Esophagus squamous epithelium (tissue), 5 donors: ENCODE measurements at regions not wholly inside any gene's neighbourhood (a gene's known extent, or its start where the extent isn't known, plus 50 kb on each side); places are given as distances from the start of the nearest gene placed in this dataset.
A peak's percentile ranks its signal among the peaks of the same experiment; 100 is the strongest.
"Not testable (repeated sequence)": the region's sequence is repeated elsewhere in the genome, so short reads cannot be mapped to it uniquely, and the experiment has no call there.

Experiments used
- DNase-seq: peaks from one replicate; lab custom pipeline; 2025; lab: John Stamatoyannopoulos, UW
- H3K27ac ChIP-seq, 4 donors: fragments of 200-600 bp; sonication (generic); one replicate each; pipeline ENCODE4 v1.5.1; 2016 to 2019; ENCODE audit warnings: mild to moderate bottlenecking in 1 of 4
- H3K27me3 ChIP-seq, 4 donors: fragments of 200-600 bp; sonication (generic); 1 replicate in 3 of 4; 2 replicates in 1 of 4; pipeline versions ENCODE4 v1.5.1 to v1.6.0; 2017 to 2021; ENCODE audit warnings: antibody characterized with exemption in 1 of 4
- H3K36me3 ChIP-seq, 3 donors: fragments of 200-600 bp; sonication (generic); one replicate each; pipeline ENCODE4 v1.5.1; 2016 to 2019
- H3K4me1 ChIP-seq, 3 donors: fragments of 200-600 bp; sonication (generic); one replicate each; pipeline ENCODE4 v1.5.1; 2017 to 2019
- H3K4me3 ChIP-seq, 4 donors: fragments of 200-600 bp; sonication (generic); 1 replicate in 3 of 4; 2 replicates in 1 of 4; pipeline ENCODE4 v1.5.1; 2016 to 2019; ENCODE audit warnings: mild to moderate bottlenecking in 2 of 4, moderate library complexity in 1 of 4
- H3K9me3 ChIP-seq, 3 donors: fragments of 200-600 bp; sonication (generic); one replicate each; pipeline ENCODE4 v1.5.1; 2016 to 2019
- POLR2A ChIP-seq, 4 donors: fragments of 450-650 bp; IDR thresholded peaks; one replicate each; pipeline ENCODE4 v1.6.1; 2017; ENCODE audit warnings: antibody characterized with exemption in 4 of 4, mild to moderate bottlenecking in 4 of 4, moderate library complexity in 3 of 4
- WGBS, 2 donors: methylation state at CpG; one replicate each; pipeline ENCODE4 v1.1.5; 2018; 5-methylcytosine and 5-hydroxymethylcytosine counted together
- intact Hi-C: fragments of 100-400 bp; cut with DNase I; formaldehyde crosslinking; loops from one replicate; pipeline ENCODE4 v1.15.0; 2022
- TF ChIP-seq, protein P1 (sequence below), 6 experiments: fragments of 450-650 bp in 4 of 6; fragments of 200-600 bp in 2 of 6; sonication (generic) in 2 of 6; IDR thresholded peaks; one replicate each; pipeline ENCODE4 v1.5.1; 2016 to 2019; ENCODE audit warnings: antibody characterized with exemption in 6 of 6, mild to moderate bottlenecking in 4 of 6, moderate library complexity in 4 of 6
- donor health status: DM: yes; HTN: yes; CAD: no.

GRCh38 chr13:76672420-76672819 is 213.8 kb downstream of the KCTD12 start:
- TF ChIP-seq, protein P1, sequence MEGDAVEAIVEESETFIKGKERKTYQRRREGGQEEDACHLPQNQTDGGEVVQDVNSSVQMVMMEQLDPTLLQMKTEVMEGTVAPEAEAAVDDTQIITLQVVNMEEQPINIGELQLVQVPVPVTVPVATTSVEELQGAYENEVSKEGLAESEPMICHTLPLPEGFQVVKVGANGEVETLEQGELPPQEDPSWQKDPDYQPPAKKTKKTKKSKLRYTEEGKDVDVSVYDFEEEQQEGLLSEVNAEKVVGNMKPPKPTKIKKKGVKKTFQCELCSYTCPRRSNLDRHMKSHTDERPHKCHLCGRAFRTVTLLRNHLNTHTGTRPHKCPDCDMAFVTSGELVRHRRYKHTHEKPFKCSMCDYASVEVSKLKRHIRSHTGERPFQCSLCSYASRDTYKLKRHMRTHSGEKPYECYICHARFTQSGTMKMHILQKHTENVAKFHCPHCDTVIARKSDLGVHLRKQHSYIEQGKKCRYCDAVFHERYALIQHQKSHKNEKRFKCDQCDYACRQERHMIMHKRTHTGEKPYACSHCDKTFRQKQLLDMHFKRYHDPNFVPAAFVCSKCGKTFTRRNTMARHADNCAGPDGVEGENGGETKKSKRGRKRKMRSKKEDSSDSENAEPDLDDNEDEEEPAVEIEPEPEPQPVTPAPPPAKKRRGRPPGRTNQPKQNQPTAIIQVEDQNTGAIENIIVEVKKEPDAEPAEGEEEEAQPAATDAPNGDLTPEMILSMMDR (IDR thresholded peaks at IDR 0.05) = no peak
- no peak for TF ChIP-seq POLR2A (IDR thresholded peaks at IDR 0.05)
- no peak for DNase-seq
- no peaks in the 10 kb centered on the region for H3K27me3 ChIP-seq

GRCh38 chr13:76668716-76669115 is 217.5 kb downstream of the KCTD12 start:
- Histone ChIP-seq H3K27me3 (no peaks in the 10 kb centered on the region), H3K4me3 (no peak overlapping the region), H3K36me3 (no peaks in the 10 kb centered on the region), H3K27ac (no peak overlapping the region), H3K4me1 (peaks cover 0 to 5% (median 0%) of the 10 kb centered on the region in 3 donors), H3K9me3 (no peaks in the 10 kb centered on the region)
- 83 to 88% methylated on average over 5 of the region's 5 CpGs for WGBS, 2 donors
- no peak for TF ChIP-seq POLR2A (IDR thresholded peaks at IDR 0.05)
- TF ChIP-seq, protein P1 (IDR thresholded peaks at IDR 0.05) = no peak
- intact Hi-C loops = no loop called here
- no peak for DNase-seq

More at GRCh38 chr13:76672420-76672819, 213.8 kb downstream of the KCTD12 start:
- intact Hi-C loops = no loop called here
- no peak overlapping the region for H3K4me3 ChIP-seq
- H3K27ac ChIP-seq = no peak overlapping the region
- H3K4me1 ChIP-seq = peaks cover 0 to 5% (median 0%) of the 10 kb centered on the region in 3 donors
- 57 to 59% methylated on average over 1 to 2 of the region's 2 CpGs for WGBS, 2 donors
- H3K9me3 ChIP-seq = no peaks in the 10 kb centered on the region
- H3K36me3 ChIP-seq = no peaks in the 10 kb centered on the region

DNA sequence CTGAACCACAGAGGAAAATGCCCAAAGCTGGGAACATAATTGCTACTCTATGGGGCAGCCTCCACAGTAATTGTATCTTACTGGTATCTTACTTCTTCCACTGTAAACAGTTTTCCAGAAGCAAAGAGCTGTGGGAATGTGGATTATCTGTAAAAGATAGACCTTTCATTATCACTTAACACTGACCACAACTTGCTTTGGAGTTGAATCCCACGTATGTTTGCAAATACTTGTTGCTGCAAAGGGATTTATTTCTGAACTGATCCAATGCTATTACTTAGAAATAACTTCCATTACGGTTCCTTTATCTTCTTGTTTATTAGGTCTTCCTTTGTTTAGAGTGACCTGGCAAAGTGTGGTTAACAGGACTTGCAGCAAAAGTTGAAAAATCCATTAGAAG is 218.1 kb downstream of the KCTD12 start:
- H3K27ac ChIP-seq = no peak overlapping the region
- no peak overlapping the region for H3K4me3 ChIP-seq
- peaks cover 0 to 5% (median 0%) of the 10 kb centered on the region in 3 donors for H3K4me1 ChIP-seq
- TF ChIP-seq, protein P1 (IDR thresholded peaks at IDR 0.05) = no peak
- no peak for TF ChIP-seq POLR2A (IDR thresholded peaks at IDR 0.05)
- intact Hi-C loops = no loop called here
- no peaks in the 10 kb centered on the region for H3K36me3 ChIP-seq
- 73 to 82% methylated on average over 2 of the region's 2 CpGs for WGBS, 2 donors
- no peaks in the 10 kb centered on the region for H3K27me3 ChIP-seq
- DNase-seq = no peak
- no peaks in the 10 kb centered on the region for H3K9me3 ChIP-seq

- intact Hi-C loops = no loop called here
- no peak for TF ChIP-seq POLR2A (IDR thresholded peaks at IDR 0.05)
- TF ChIP-seq, protein P1 (IDR thresholded peaks at IDR 0.05) = peak in 4 of 6 experiments; percentile 12 to 32 (median 21)
- Histone ChIP-seq H3K4me1 (peaks cover 0 to 1% (median 0%) of the 10 kb centered on the region in 3 donors), H3K27me3 (no peaks in the 10 kb centered on the region), H3K4me3 (no peak overlapping the region), H3K9me3 (no peaks in the 10 kb centered on the region), H3K36me3 (no peaks in the 10 kb centered on the region), H3K27ac (no peak overlapping the region)
- DNase-seq = no peak
Measured at GRCh38 chr13:76667551-76667950, 218.7 kb downstream of the KCTD12 start.

GRCh38 chr13:76663592-76664335 is 222.4 kb downstream of the KCTD12 start:
- Histone ChIP-seq H3K27me3 (no peaks in the 10 kb centered on the region), H3K27ac (no peak overlapping the region)
- no peak for DNase-seq

GRCh38 chr13:76659074-76659473 is 227.1 kb downstream of the KCTD12 start:
- WGBS, 2 donors = 68 to 79% methylated on average over 7 of the region's 7 CpGs
- DNase-seq, H3K27me3 ChIP-seq, H3K36me3 ChIP-seq, H3K4me1 ChIP-seq, H3K4me3 ChIP-seq, H3K27ac ChIP-seq, H3K9me3 ChIP-seq, intact Hi-C loops: not testable (repeated sequence)

More at GRCh38 chr13:76663592-76664335, 222.4 kb downstream of the KCTD12 start:
- intact Hi-C loops = no loop called here
- 51 to 59% methylated on average over 4 of the region's 4 CpGs for WGBS, 2 donors
- no peak for TF ChIP-seq POLR2A (IDR thresholded peaks at IDR 0.05)
- TF ChIP-seq, protein P1 (IDR thresholded peaks at IDR 0.05) = no peak
- no peaks in the 10 kb centered on the region for H3K4me1 ChIP-seq
- no peaks in the 10 kb centered on the region for H3K36me3 ChIP-seq
- no peaks in the 10 kb centered on the region for H3K9me3 ChIP-seq
- no peak overlapping the region for H3K4me3 ChIP-seq
